Activated naive CD4-positive, alpha-beta T cell treated with anti-CD3 and anti-CD28 coated beads, Interleukin-2, amount 50 U/mL, for 72 hours (primary cell): ENCODE measurements at regions not wholly inside any gene's neighbourhood (a gene's known extent, or its start where the extent isn't known, plus 50 kb on each side); places are given as distances from the start of the nearest gene placed in this dataset.

Source experiments
- ATAC-seq, 2 donors: fragments of 150-1000 bp; cut with Tn5 transposase; 2 replicates each; pipeline ENCODE4 v1.10.0; 2021; ENCODE audit warnings: mild to moderate bottlenecking in 2 of 2, moderate library complexity in 2 of 2
- DNase-seq, 2 donors: peaks; one replicate each; pipeline ENCODE4 v3.0.0; 2021 to 2022; ENCODE audit warnings: low spot score in 2 of 2
- H3K27ac Mint-ChIP-seq, 2 donors: one replicate each; pipeline ENCODE4 v1.8.0; 2022; ENCODE audit warnings: mild to moderate bottlenecking in 2 of 2, mixed read lengths in 2 of 2
- H3K36me3 Mint-ChIP-seq, 2 donors: one replicate each; pipeline ENCODE4 v1.8.0; 2022; ENCODE audit warnings: mixed read lengths in 2 of 2
- H3K9me3 Mint-ChIP-seq, 2 donors: one replicate each; pipeline ENCODE4 v1.8.0; 2022; ENCODE audit warnings: mixed read lengths in 2 of 2

- Mint-ChIP-seq H3K9me3 (no peaks in the 10 kb centered on the region), H3K36me3 (no peaks in the 10 kb centered on the region), H3K27ac (no peak overlapping the region)
- ATAC-seq: no peak
- DNase-seq: no peak
Observed at GRCh38 chr2:144847347-144848080, 327.6 kb upstream of the ZEB2 start.

GRCh38 chr2:144836635-144837350, 316.9 kb upstream of the ZEB2 start:
- Mint-ChIP-seq H3K27ac (no peak overlapping the region), H3K9me3 (no peaks in the 10 kb centered on the region), H3K36me3 (no peaks in the 10 kb centered on the region)
- DNase-seq: no peak
- ATAC-seq: no peak

GRCh38 chr2:144835634-144836350, 315.9 kb upstream of the ZEB2 start:
- DNase-seq (no peak), ATAC-seq (no peak)
- no peaks in the 10 kb centered on the region for H3K9me3 Mint-ChIP-seq
- no peak overlapping the region for H3K27ac Mint-ChIP-seq
- no peaks in the 10 kb centered on the region for H3K36me3 Mint-ChIP-seq

GRCh38 chr2:144834998-144835633, 315.2 kb upstream of the ZEB2 start:
- Mint-ChIP-seq H3K36me3 (no peaks in the 10 kb centered on the region), H3K27ac (no peak overlapping the region), H3K9me3 (no peaks in the 10 kb centered on the region)
- ATAC-seq (no peak), DNase-seq (no peak)

- Mint-ChIP-seq H3K9me3 (no peaks in the 10 kb centered on the region), H3K27ac (no peak overlapping the region), H3K36me3 (no peaks in the 10 kb centered on the region)
- ATAC-seq (no peak), DNase-seq (no peak)
Observed at GRCh38 chr2:144834363-144834762, 314.4 kb upstream of the ZEB2 start.

GRCh38 chr2:144833075-144833637, 313.2 kb upstream of the ZEB2 start:
- Mint-ChIP-seq H3K27ac (no peak overlapping the region), H3K36me3 (no peaks in the 10 kb centered on the region), H3K9me3 (peaks cover 0 to 2% of the 10 kb centered on the region in 2 donors)
- no peak for DNase-seq
- ATAC-seq: no peak

- no peak for DNase-seq
- no peak overlapping the region for H3K27ac Mint-ChIP-seq
- H3K9me3 Mint-ChIP-seq: peaks cover 0 to 4% of the 10 kb centered on the region in 2 donors
- no peak for ATAC-seq
- H3K36me3 Mint-ChIP-seq: no peaks in the 10 kb centered on the region
Observed at GRCh38 chr2:144832048-144832447, 312.1 kb upstream of the ZEB2 start.

GRCh38 chr2:144830543-144830942, 310.6 kb upstream of the ZEB2 start:
- DNase-seq: no peak
- Mint-ChIP-seq H3K27ac (no peak overlapping the region), H3K36me3 (no peaks in the 10 kb centered on the region), H3K9me3 (peaks cover 0 to 4% of the 10 kb centered on the region in 2 donors)
- ATAC-seq: no peak

GRCh38 chr2:144827404-144827803, 307.5 kb upstream of the ZEB2 start:
- no peak overlapping the region for H3K27ac Mint-ChIP-seq
- peaks cover 5 to 10% of the 10 kb centered on the region in 2 donors for H3K9me3 Mint-ChIP-seq
- DNase-seq: no peak
- no peak for ATAC-seq
- H3K36me3 Mint-ChIP-seq: no peaks in the 10 kb centered on the region

GRCh38 chr2:144826105-144826504, 306.2 kb upstream of the ZEB2 start:
- no peak for ATAC-seq

GRCh38 chr2:144825331-144826020, 305.6 kb upstream of the ZEB2 start:
- DNase-seq: no peak
- no peaks in the 10 kb centered on the region for H3K36me3 Mint-ChIP-seq

More at GRCh38 chr2:144826105-144826504, 306.2 kb upstream of the ZEB2 start:
- Mint-ChIP-seq H3K9me3 (peaks cover 5 to 18% of the 10 kb centered on the region in 2 donors), H3K36me3 (no peaks in the 10 kb centered on the region), H3K27ac (no peak overlapping the region)
- DNase-seq: no peak

GRCh38 chr2:144824306-144825080, 304.6 kb upstream of the ZEB2 start:
- ATAC-seq (no peak), DNase-seq (no peak)
- H3K9me3 Mint-ChIP-seq: peaks cover 10 to 18% of the 10 kb centered on the region in 2 donors
- H3K27ac Mint-ChIP-seq: no peak overlapping the region
- H3K36me3 Mint-ChIP-seq: no peaks in the 10 kb centered on the region

More at GRCh38 chr2:144825331-144826020, 305.6 kb upstream of the ZEB2 start:
- Mint-ChIP-seq H3K27ac (no peak overlapping the region), H3K9me3 (peaks cover 5 to 18% of the 10 kb centered on the region in 2 donors)
- ATAC-seq: no peak

- DNase-seq (no peak), ATAC-seq (no peak)
- Mint-ChIP-seq H3K36me3 (no peaks in the 10 kb centered on the region), H3K9me3 (peaks cover 10 to 14% of the 10 kb centered on the region in 2 donors), H3K27ac (no peak overlapping the region)
Observed at GRCh38 chr2:144822966-144823365, 303.0 kb upstream of the ZEB2 start.

- ATAC-seq (no peak), DNase-seq (no peak)
- H3K9me3 Mint-ChIP-seq: no peaks in the 10 kb centered on the region
- no peaks in the 10 kb centered on the region for H3K36me3 Mint-ChIP-seq
- H3K27ac Mint-ChIP-seq: no peak overlapping the region
Observed at GRCh38 chr2:144812288-144812687, 292.4 kb upstream of the ZEB2 start.

- no peak for DNase-seq
- H3K27ac Mint-ChIP-seq: no peak overlapping the region
- ATAC-seq: no peak
- H3K9me3 Mint-ChIP-seq: peaks cover 5 to 7% of the 10 kb centered on the region in 2 donors
- H3K36me3 Mint-ChIP-seq: peaks cover 0 to 4% of the 10 kb centered on the region in 2 donors
Observed at GRCh38 chr2:144801766-144802165, 281.8 kb upstream of the ZEB2 start.
